NAMALWA (cell line): ENCODE measurements at regions not wholly inside any gene's neighbourhood (a gene's known extent, or its start where the extent isn't known, plus 50 kb on each side); places are given as distances from the start of the nearest gene placed in this dataset.
"Not testable (repeated sequence)": the region's sequence is repeated elsewhere in the genome, so short reads cannot be mapped to it uniquely, and the experiment has no call there.

ENCODE experiments used
- DNase-seq: peaks from one replicate; pipeline ENCODE4 v3.0.0-alpha.2; 2015; ENCODE audit warnings: low spot score

GRCh38 chr7:23938215-23938614, 228.2 kb downstream of the STK31 start:
- no peak for DNase-seq

- peak; percentile 73 for DNase-seq
These were observed 229.0 kb downstream of the STK31 start for GRCh38 chr7:23938937-23939552.

GRCh38 chr7:23939747-23940146, 229.7 kb downstream of the STK31 start:
- not testable (repeated sequence) for DNase-seq

- DNase-seq = no peak
These were observed 231.5 kb downstream of the STK31 start for GRCh38 chr7:23941551-23941950.

GRCh38 chr7:23942032-23942431, 232.0 kb downstream of the STK31 start:
- DNase-seq = no peak

- no peak for DNase-seq
These were observed 234.1 kb downstream of the STK31 start for GRCh38 chr7:23944131-23944530.

GRCh38 chr7:23945472-23945871, 235.5 kb downstream of the STK31 start:
- no peak for DNase-seq

- DNase-seq = no peak
These were observed 245.1 kb downstream of the STK31 start for GRCh38 chr7:23955145-23955544.

GRCh38 chr7:23955600-23956149, 245.7 kb downstream of the STK31 start:
- no peak for DNase-seq

- DNase-seq = no peak
These were observed 247.0 kb downstream of the STK31 start for GRCh38 chr7:23956772-23957576.

- DNase-seq = no peak
These were observed 249.8 kb downstream of the STK31 start for GRCh38 chr7:23959821-23960220.

GRCh38 chr7:23960361-23960760, 250.3 kb downstream of the STK31 start:
- DNase-seq = no peak

GRCh38 chr7:23963461-23964165, 253.6 kb downstream of the STK31 start:
- no peak for DNase-seq

- DNase-seq = no peak
These were observed 254.7 kb downstream of the STK31 start for GRCh38 chr7:23964715-23965114.

- DNase-seq = no peak
These were observed 255.3 kb downstream of the STK31 start for GRCh38 chr7:23965296-23965695.

GRCh38 chr7:23966941-23967340, 256.9 kb downstream of the STK31 start:
- no peak for DNase-seq

GRCh38 chr7:23967949-23968599, 258.1 kb downstream of the STK31 start:
- DNase-seq = no peak

- no peak for DNase-seq
These were observed 258.8 kb downstream of the STK31 start for GRCh38 chr7:23968791-23969190.

GRCh38 chr7:23969443-23969842, 259.4 kb downstream of the STK31 start:
- DNase-seq = no peak

GRCh38 chr7:23970193-23970592, 260.2 kb downstream of the STK31 start:
- no peak for DNase-seq

GRCh38 chr7:23971031-23971430, 261.0 kb downstream of the STK31 start:
- no peak for DNase-seq

GRCh38 chr7:23972057-23972456, 262.0 kb downstream of the STK31 start:
- DNase-seq = no peak
